AG10803 (cell line): ENCODE measurements at regions not wholly inside any gene's neighbourhood (a gene's known extent, or its start where the extent isn't known, plus 50 kb on each side); places are given as distances from the start of the nearest gene placed in this dataset.
"Not testable (repeated sequence)": the region's sequence is repeated elsewhere in the genome, so short reads cannot be mapped to it uniquely, and the experiment has no call there.

Source experiments
- DNase-seq: peaks from one replicate; pipeline ENCODE4 v3.0.0; 2010; ENCODE audit warnings: low read depth
- H3K4me3 ChIP-seq: 2 replicates; pipeline ENCODE4 v1.5.1; 2011; ENCODE audit warnings: mild to moderate bottlenecking, low read length, control low read depth
- CTCF ChIP-seq: conservative IDR thresholded peaks from 2 replicates; pipeline ENCODE4 v1.5.1; 2011; ENCODE audit warnings: mild to moderate bottlenecking, low read length, control low read depth, inconsistent platforms

DNA sequence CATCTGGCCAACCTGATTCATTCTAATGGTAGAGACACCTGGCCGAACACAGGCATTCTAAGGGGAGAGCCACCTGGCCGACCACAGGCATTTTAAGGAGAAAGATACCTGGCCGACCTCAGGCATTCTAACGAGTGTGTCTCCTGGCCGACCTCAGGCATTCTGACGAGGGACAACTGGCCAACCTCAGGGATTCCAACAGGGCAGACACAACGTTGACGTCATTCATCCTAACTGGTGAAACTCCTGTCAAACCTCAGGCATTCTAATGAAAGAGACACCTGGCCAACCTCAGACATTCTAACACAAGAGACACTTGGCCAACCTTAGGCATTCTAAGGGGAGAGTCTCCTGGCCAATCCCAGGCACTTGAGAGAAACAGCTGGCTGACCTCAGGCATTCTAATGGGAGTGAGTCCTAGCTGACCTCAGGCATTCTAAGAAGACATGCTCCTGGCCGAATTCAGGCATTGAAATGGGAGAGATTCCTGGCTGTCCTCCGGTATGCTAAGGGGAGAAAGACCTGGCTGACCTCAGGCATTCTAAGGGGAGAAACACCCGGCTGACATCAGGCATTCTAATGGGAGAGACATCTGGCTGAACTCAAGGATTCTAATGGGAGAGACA is 1352.5 kb downstream of the UQCRFS1 start:
- DNase-seq, result no peak
- H3K4me3 ChIP-seq, result no peak overlapping the region
- TF ChIP-seq CTCF, result no peak

GRCh38 chr19:27859689-27860088 is 1353.3 kb downstream of the UQCRFS1 start:
- no peak overlapping the region for H3K4me3 ChIP-seq
- DNase-seq, result no peak
- no peak for TF ChIP-seq CTCF

DNA sequence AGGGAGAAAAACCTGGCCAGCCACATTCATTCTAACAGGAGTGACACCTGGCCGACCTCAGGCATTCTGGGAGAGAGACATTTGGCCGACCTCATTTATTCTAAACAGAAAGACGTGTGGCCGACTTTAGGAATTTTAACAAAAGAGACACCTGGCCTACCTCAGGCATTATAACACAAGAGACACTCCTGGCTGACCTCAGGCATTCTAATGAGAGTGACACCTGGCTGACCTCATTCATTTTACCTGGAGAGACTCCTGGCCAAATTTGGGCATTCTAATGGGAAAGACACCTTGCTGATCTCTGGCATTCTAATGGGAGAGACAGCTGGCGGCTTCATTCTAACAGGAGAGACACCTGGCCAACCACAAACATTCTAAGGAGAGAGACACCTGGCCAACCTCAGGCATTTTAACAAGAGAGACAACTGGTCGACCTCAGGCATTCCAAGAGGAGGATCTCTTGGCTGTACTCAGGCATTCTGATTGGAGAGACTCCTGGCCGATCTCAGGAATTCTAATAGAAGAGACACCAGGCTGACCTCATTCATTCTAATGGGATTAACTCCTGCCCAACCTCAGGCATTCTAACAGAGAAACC is 1353.9 kb downstream of the UQCRFS1 start:
- no peak for TF ChIP-seq CTCF
- DNase-seq, result no peak
- H3K4me3 ChIP-seq, result no peak overlapping the region

GRCh38 chr19:27852931-27853330 is 1360.0 kb downstream of the UQCRFS1 start:
- DNase-seq, H3K4me3 ChIP-seq: not testable (repeated sequence)

DNA sequence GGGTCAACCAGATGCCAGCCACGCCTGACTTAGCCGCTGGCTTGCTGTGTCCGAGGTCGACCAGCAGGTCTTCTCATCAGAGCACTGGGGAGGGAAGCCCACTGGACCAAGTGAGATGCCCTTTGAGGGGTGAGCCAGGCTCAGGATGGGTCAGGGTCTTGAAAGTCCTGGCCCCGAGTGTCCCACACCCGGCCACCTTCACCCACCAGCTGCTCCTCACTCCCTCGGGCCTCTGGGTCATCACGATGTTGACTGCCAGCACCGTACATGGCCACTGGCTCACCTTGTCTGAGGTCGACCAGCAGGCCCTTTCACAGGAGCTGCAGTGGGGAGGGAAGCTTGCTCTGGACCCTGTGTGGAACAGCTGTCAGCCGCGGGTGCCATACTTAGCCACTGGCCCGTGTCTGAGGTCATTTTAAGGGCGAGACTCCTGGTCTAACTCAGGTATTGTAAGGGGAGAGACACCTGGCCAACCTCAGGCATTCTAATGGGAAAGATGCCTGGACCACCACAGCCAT is 1361.3 kb downstream of the UQCRFS1 start:
- no peak for TF ChIP-seq CTCF
- no peak overlapping the region for H3K4me3 ChIP-seq
- DNase-seq, result no peak

GRCh38 chr19:27851002-27851481 is 1361.9 kb downstream of the UQCRFS1 start:
- TF ChIP-seq CTCF, result no peak
- H3K4me3 ChIP-seq, result no peak overlapping the region
- DNase-seq, result no peak

DNA sequence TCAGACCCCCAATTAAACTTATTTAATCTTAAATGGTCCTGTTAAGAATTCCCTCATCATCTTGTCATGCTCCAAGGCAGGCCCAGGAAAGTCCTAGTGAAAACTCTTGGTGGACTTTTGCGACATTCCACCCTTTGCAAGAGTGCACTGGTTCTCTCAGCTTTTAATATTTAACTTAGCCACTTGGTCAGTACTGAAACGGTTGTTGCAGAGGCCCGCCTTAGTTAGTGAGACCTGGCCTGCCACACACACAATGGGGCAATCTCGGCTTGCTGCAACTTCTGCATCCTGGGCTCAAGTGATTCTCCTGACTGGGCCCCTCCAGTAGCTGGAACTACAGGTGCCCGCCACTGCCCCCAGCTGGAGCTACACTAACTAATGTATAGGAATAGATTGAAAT is 1366.0 kb downstream of the UQCRFS1 start:
- TF ChIP-seq CTCF, result no peak
- DNase-seq, result no peak
- no peak overlapping the region for H3K4me3 ChIP-seq
